ENCODE measurements at regions not wholly inside any gene's neighbourhood (a gene's known extent, or its start where the extent isn't known, plus 50 kb on each side); places are given as distances from the start of the nearest gene placed in this dataset.
A peak's percentile ranks its signal among the peaks of the same experiment; 100 is the strongest.

- no peak for DNase-seq
Measured at GRCh38 chr7:85883-86515, 106.4 kb upstream of the FAM20C start.

- DNase-seq, result no peak
Measured at GRCh38 chr7:86629-87028, 105.7 kb upstream of the FAM20C start.

GRCh38 chr7:87047-87446, 105.3 kb upstream of the FAM20C start:
- DNase-seq, result no peak

GRCh38 chr7:87671-88070, 104.7 kb upstream of the FAM20C start:
- no peak for DNase-seq

GRCh38 chr7:88095-88926, 104.1 kb upstream of the FAM20C start:
- DNase-seq, result no peak

- peak; percentile 49 for DNase-seq
Measured at GRCh38 chr7:88927-89231, 103.5 kb upstream of the FAM20C start.

GRCh38 chr7:89232-90019, 102.9 kb upstream of the FAM20C start:
- peak; percentile 59 for DNase-seq

- no peak for DNase-seq
Measured at GRCh38 chr7:90111-91063, 102.0 kb upstream of the FAM20C start.

- no peak for DNase-seq
Measured at GRCh38 chr7:91396-92175, 100.8 kb upstream of the FAM20C start.

- DNase-seq, result no peak
Measured at GRCh38 chr7:92231-92674, 100.1 kb upstream of the FAM20C start.

GRCh38 chr7:92888-93672, 99.3 kb upstream of the FAM20C start:
- no peak for DNase-seq

- DNase-seq, result no peak
Measured at GRCh38 chr7:94251-94801, 98.0 kb upstream of the FAM20C start.

GRCh38 chr7:95180-95862, 97.0 kb upstream of the FAM20C start:
- no peak for DNase-seq

- DNase-seq, result no peak
Measured at GRCh38 chr7:95863-96260, 96.5 kb upstream of the FAM20C start.

GRCh38 chr7:96861-97260, 95.5 kb upstream of the FAM20C start:
- DNase-seq, result no peak

- DNase-seq, result no peak
Measured at GRCh38 chr7:97310-97841, 95.0 kb upstream of the FAM20C start.

GRCh38 chr7:101146-102046, 91.0 kb upstream of the FAM20C start:
- DNase-seq, result no peak

GRCh38 chr7:102047-102711, 90.2 kb upstream of the FAM20C start:
- no peak for DNase-seq
